WTC11 (cell line): ENCODE measurements at regions not wholly inside any gene's neighbourhood (a gene's known extent, or its start where the extent isn't known, plus 50 kb on each side); places are given as distances from the start of the nearest gene placed in this dataset.

Experiments
- ATAC-seq: fragments of 200-7000 bp; cut with Tn5 transposase; 2 replicates; pipeline ENCODE4 v1.10.0; 2021; ENCODE audit warnings: mild to moderate bottlenecking, moderate library complexity
- CTCF ChIA-PET: fragments of 300-600 bp; sonication (Branson Sonifier 250); formaldehyde crosslinking; loops from one replicate; lab custom pipeline; 2021; ENCODE audit warnings: antibody characterized with exemption; lab: Charles Lee
- POLR2A ChIA-PET: fragments of 350-600 bp; sonication (Branson Sonifier 250); formaldehyde crosslinking; loops from one replicate; lab custom pipeline; 2021; ENCODE audit warnings: antibody characterized with exemption; lab: Charles Lee
- DNase-seq: peaks from one replicate; pipeline ENCODE4 v3.0.0; 2021; ENCODE audit warnings: low spot score
- H3K27ac Mint-ChIP-seq: 2 replicates; pipeline ENCODE4 v1.8.0; 2021; ENCODE audit warnings: mixed read lengths
- H3K27me3 Mint-ChIP-seq: 2 replicates; pipeline ENCODE4 v1.8.0; 2021; ENCODE audit warnings: low read depth, mild to moderate bottlenecking, moderate library complexity, mixed read lengths
- H3K36me3 Mint-ChIP-seq: 2 replicates; pipeline ENCODE4 v1.8.0; 2021; ENCODE audit warnings: mixed read lengths
- H3K4me1 Mint-ChIP-seq: 2 replicates; pipeline ENCODE4 v1.8.0; 2022; ENCODE audit warnings: mixed read lengths
- H3K4me3 Mint-ChIP-seq: 2 replicates; pipeline ENCODE4 v1.8.0; 2021; ENCODE audit warnings: mild to moderate bottlenecking, moderate library complexity, mixed read lengths
- H3K9me3 Mint-ChIP-seq: 2 replicates; pipeline ENCODE4 v1.8.0; 2021; ENCODE audit warnings: mixed read lengths
- ATF1 ChIP-seq: sonication (generic); formaldehyde crosslinking; IDR thresholded peaks from 2 replicates; pipeline ENCODE4 v1.8.1; 2023; ENCODE audit warnings: mild to moderate bottlenecking, moderate library complexity, missing genetic modification reagents
- CREM ChIP-seq: sonication (generic); formaldehyde crosslinking; IDR thresholded peaks from 2 replicates; pipeline ENCODE4 v1.8.1; 2022; ENCODE audit warnings: mild to moderate bottlenecking, missing genetic modification reagents, moderate library complexity
- ELF4 ChIP-seq: sonication (generic); formaldehyde crosslinking; IDR thresholded peaks from 2 replicates; pipeline ENCODE4 v1.8.1; 2022; ENCODE audit warnings: low read depth, mild to moderate bottlenecking, moderate library complexity, missing genetic modification reagents
- ESRRA ChIP-seq: sonication (generic); formaldehyde crosslinking; IDR thresholded peaks from 2 replicates; pipeline ENCODE4 v1.8.1; 2022; ENCODE audit warnings: mild to moderate bottlenecking, missing genetic modification reagents, borderline replicate concordance
- FOXJ3 ChIP-seq: sonication (generic); formaldehyde crosslinking; IDR thresholded peaks from 2 replicates; pipeline ENCODE4 v1.9.0; 2021; ENCODE audit warnings: missing genetic modification reagents, mild to moderate bottlenecking, borderline replicate concordance
- FOXK1 ChIP-seq: sonication (generic); formaldehyde crosslinking; IDR thresholded peaks from 2 replicates; pipeline ENCODE4 v1.8.0; 2022; ENCODE audit warnings: mild to moderate bottlenecking, moderate library complexity, missing genetic modification reagents
- GABPB1 ChIP-seq: sonication (generic); formaldehyde crosslinking; IDR thresholded peaks from 2 replicates; pipeline ENCODE4 v1.8.1; 2023; ENCODE audit warnings: mild to moderate bottlenecking, missing genetic modification reagents
- JAZF1 ChIP-seq: fragments of 250-450 bp; sonication (Bioruptor Pico); IDR thresholded peaks from 2 replicates; pipeline ENCODE4 v1.9.0; 2021; ENCODE audit warnings: moderate library complexity, mild to moderate bottlenecking, inconsistent platforms
- KAT7 ChIP-seq: sonication (generic); formaldehyde crosslinking; IDR thresholded peaks from 2 replicates; pipeline ENCODE4 v1.8.1; 2023; ENCODE audit warnings: missing genetic modification reagents, mild to moderate bottlenecking, borderline replicate concordance
- NR2C2 ChIP-seq: sonication (generic); formaldehyde crosslinking; IDR thresholded peaks from 2 replicates; pipeline ENCODE4 v1.8.0; 2022; ENCODE audit warnings: mild to moderate bottlenecking, missing genetic modification reagents
- PRRX2 ChIP-seq: fragments of 250-450 bp; sonication (Bioruptor Pico); IDR thresholded peaks from 2 replicates; pipeline ENCODE4 v1.8.0; 2021; ENCODE audit warnings: mild to moderate bottlenecking
- SMAD3 ChIP-seq: sonication (generic); formaldehyde crosslinking; IDR thresholded peaks from 2 replicates; pipeline ENCODE4 v1.8.0; 2022; ENCODE audit warnings: missing genetic modification reagents, mild to moderate bottlenecking, borderline replicate concordance
- TEAD1 ChIP-seq: sonication (generic); formaldehyde crosslinking; IDR thresholded peaks from 2 replicates; pipeline ENCODE4 v1.8.0; 2022; ENCODE audit warnings: mild to moderate bottlenecking, missing genetic modification reagents
- TEAD4 ChIP-seq: sonication (generic); formaldehyde crosslinking; IDR thresholded peaks from 2 replicates; pipeline ENCODE4 v1.8.0; 2022; ENCODE audit warnings: mild to moderate bottlenecking, missing genetic modification reagents
- ZNF121 ChIP-seq: sonication (generic); formaldehyde crosslinking; IDR thresholded peaks from 2 replicates; pipeline ENCODE4 v1.8.0; 2023; ENCODE audit warnings: missing genetic modification reagents
- ZNF263 ChIP-seq: sonication (generic); formaldehyde crosslinking; IDR thresholded peaks from 2 replicates; pipeline ENCODE4 v1.8.1; 2022; ENCODE audit warnings: low read depth, mild to moderate bottlenecking, moderate library complexity, missing genetic modification reagents
- ZNF671 ChIP-seq: fragments of 250-450 bp; sonication (Bioruptor Pico); IDR thresholded peaks from 2 replicates; pipeline ENCODE4 v1.8.0; 2021; ENCODE audit warnings: mild to moderate bottlenecking
- TF ChIP-seq, protein P1 (sequence below): sonication (generic); formaldehyde crosslinking; IDR thresholded peaks from 2 replicates; pipeline ENCODE4 v1.8.0; 2023; ENCODE audit warnings: missing genetic modification reagents, mild to moderate bottlenecking, borderline replicate concordance
- TF ChIP-seq, protein P2 (sequence below): fragments of 200-600 bp; IDR thresholded peaks from 2 replicates; pipeline ENCODE4 v1.8.0; 2022; ENCODE audit warnings: antibody characterized with exemption
- TF ChIP-seq, protein P3 (sequence below): sonication (generic); formaldehyde crosslinking; IDR thresholded peaks from 2 replicates; pipeline ENCODE4 v1.8.1; 2023; ENCODE audit warnings: mild to moderate bottlenecking, missing genetic modification reagents, borderline replicate concordance
- TF ChIP-seq, protein P4 (sequence below): fragments of 250-450 bp; sonication (Bioruptor Pico); IDR thresholded peaks from 2 replicates; pipeline ENCODE4 v1.9.0; 2021; ENCODE audit warnings: mild to moderate bottlenecking
- TF ChIP-seq, protein P5 (sequence below): fragments of 250-450 bp; sonication (Bioruptor Pico); IDR thresholded peaks from 2 replicates; pipeline ENCODE4 v1.9.0; 2021; ENCODE audit warnings: mild to moderate bottlenecking, borderline replicate concordance

DNA sequence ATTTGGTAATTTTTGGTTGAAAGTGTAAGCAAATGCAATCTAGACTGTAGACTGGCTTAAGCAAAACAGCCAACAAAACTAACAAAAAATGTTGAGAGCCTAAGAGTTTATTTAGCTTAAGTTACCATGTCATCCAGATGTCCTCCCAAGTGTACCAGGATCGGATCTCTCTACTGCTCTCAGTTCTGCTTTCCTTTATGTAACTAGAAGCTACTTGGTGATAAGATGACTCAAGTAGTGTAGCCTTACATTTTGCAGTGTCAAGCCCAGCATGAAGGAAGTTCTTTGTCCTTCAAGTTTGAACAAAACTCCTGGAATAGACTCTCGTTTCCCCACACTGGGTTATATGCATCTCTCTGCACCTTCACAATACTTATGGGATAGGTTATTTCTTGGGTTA is 1500.0 kb downstream of the STIM2 start (continued):
- TF ChIP-seq, protein P1, sequence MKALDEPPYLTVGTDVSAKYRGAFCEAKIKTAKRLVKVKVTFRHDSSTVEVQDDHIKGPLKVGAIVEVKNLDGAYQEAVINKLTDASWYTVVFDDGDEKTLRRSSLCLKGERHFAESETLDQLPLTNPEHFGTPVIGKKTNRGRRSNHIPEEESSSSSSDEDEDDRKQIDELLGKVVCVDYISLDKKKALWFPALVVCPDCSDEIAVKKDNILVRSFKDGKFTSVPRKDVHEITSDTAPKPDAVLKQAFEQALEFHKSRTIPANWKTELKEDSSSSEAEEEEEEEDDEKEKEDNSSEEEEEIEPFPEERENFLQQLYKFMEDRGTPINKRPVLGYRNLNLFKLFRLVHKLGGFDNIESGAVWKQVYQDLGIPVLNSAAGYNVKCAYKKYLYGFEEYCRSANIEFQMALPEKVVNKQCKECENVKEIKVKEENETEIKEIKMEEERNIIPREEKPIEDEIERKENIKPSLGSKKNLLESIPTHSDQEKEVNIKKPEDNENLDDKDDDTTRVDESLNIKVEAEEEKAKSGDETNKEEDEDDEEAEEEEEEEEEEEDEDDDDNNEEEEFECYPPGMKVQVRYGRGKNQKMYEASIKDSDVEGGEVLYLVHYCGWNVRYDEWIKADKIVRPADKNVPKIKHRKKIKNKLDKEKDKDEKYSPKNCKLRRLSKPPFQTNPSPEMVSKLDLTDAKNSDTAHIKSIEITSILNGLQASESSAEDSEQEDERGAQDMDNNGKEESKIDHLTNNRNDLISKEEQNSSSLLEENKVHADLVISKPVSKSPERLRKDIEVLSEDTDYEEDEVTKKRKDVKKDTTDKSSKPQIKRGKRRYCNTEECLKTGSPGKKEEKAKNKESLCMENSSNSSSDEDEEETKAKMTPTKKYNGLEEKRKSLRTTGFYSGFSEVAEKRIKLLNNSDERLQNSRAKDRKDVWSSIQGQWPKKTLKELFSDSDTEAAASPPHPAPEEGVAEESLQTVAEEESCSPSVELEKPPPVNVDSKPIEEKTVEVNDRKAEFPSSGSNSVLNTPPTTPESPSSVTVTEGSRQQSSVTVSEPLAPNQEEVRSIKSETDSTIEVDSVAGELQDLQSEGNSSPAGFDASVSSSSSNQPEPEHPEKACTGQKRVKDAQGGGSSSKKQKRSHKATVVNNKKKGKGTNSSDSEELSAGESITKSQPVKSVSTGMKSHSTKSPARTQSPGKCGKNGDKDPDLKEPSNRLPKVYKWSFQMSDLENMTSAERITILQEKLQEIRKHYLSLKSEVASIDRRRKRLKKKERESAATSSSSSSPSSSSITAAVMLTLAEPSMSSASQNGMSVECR (CRISPR knock-in tag) = no peak
- TF ChIP-seq, protein P2, sequence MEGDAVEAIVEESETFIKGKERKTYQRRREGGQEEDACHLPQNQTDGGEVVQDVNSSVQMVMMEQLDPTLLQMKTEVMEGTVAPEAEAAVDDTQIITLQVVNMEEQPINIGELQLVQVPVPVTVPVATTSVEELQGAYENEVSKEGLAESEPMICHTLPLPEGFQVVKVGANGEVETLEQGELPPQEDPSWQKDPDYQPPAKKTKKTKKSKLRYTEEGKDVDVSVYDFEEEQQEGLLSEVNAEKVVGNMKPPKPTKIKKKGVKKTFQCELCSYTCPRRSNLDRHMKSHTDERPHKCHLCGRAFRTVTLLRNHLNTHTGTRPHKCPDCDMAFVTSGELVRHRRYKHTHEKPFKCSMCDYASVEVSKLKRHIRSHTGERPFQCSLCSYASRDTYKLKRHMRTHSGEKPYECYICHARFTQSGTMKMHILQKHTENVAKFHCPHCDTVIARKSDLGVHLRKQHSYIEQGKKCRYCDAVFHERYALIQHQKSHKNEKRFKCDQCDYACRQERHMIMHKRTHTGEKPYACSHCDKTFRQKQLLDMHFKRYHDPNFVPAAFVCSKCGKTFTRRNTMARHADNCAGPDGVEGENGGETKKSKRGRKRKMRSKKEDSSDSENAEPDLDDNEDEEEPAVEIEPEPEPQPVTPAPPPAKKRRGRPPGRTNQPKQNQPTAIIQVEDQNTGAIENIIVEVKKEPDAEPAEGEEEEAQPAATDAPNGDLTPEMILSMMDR = no peak
- TF ChIP-seq PRRX2 (CRISPR knock-in tag) = no peak
- TF ChIP-seq TEAD4 = no peak
- TF ChIP-seq KAT7 (CRISPR knock-in tag) = no peak
- no peak for TF ChIP-seq ZNF671 (CRISPR knock-in tag)
- TF ChIP-seq ESRRA (CRISPR knock-in tag) = no peak
- TF ChIP-seq NR2C2 (CRISPR knock-in tag) = no peak
- TF ChIP-seq JAZF1 = no peak
- TF ChIP-seq ATF1 = no peak
- TF ChIP-seq FOXK1 (CRISPR knock-in tag) = no peak
- no peak for TF ChIP-seq GABPB1 (CRISPR knock-in tag)

DNA sequence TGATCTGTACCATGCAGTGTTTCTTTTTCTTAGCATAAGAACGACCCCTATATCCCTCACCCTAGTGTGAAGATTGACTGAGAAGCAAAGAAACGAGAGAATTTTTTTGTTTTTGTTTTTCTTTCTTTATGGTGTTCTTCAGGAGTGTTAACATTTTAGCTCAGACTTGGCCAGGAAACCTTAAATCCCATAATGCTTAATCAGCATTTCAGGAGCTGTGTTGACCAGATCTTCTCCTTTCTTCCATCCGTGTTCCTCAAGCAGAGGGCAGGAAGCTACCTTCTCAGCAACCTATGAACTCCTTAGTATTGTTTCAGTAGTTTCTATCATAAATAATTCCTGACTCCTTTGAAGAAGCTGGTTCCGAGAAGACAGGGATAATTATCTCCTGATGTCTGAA is 1501.5 kb downstream of the STIM2 start:
- peaks cover 7% of the 10 kb centered on the region for H3K4me1 Mint-ChIP-seq
- H3K4me3 Mint-ChIP-seq = no peak overlapping the region
- no peak for DNase-seq
- H3K9me3 Mint-ChIP-seq = no peaks in the 10 kb centered on the region
- POLR2A ChIA-PET = no interaction called here
- H3K36me3 Mint-ChIP-seq = no peaks in the 10 kb centered on the region
- no peaks in the 10 kb centered on the region for H3K27me3 Mint-ChIP-seq
- no peak for ATAC-seq
- H3K27ac Mint-ChIP-seq = no peak overlapping the region
- CTCF ChIA-PET = no interaction called here
- no peak for TF ChIP-seq ZNF263 (CRISPR knock-in tag)
- no peak for TF ChIP-seq ATF1
- TF ChIP-seq PRRX2 (CRISPR knock-in tag) = no peak
- TF ChIP-seq, protein P3, sequence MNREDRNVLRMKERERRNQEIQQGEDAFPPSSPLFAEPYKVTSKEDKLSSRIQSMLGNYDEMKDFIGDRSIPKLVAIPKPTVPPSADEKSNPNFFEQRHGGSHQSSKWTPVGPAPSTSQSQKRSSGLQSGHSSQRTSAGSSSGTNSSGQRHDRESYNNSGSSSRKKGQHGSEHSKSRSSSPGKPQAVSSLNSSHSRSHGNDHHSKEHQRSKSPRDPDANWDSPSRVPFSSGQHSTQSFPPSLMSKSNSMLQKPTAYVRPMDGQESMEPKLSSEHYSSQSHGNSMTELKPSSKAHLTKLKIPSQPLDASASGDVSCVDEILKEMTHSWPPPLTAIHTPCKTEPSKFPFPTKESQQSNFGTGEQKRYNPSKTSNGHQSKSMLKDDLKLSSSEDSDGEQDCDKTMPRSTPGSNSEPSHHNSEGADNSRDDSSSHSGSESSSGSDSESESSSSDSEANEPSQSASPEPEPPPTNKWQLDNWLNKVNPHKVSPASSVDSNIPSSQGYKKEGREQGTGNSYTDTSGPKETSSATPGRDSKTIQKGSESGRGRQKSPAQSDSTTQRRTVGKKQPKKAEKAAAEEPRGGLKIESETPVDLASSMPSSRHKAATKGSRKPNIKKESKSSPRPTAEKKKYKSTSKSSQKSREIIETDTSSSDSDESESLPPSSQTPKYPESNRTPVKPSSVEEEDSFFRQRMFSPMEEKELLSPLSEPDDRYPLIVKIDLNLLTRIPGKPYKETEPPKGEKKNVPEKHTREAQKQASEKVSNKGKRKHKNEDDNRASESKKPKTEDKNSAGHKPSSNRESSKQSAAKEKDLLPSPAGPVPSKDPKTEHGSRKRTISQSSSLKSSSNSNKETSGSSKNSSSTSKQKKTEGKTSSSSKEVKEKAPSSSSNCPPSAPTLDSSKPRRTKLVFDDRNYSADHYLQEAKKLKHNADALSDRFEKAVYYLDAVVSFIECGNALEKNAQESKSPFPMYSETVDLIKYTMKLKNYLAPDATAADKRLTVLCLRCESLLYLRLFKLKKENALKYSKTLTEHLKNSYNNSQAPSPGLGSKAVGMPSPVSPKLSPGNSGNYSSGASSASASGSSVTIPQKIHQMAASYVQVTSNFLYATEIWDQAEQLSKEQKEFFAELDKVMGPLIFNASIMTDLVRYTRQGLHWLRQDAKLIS (CRISPR knock-in tag) = no peak
- TF ChIP-seq, protein P4, sequence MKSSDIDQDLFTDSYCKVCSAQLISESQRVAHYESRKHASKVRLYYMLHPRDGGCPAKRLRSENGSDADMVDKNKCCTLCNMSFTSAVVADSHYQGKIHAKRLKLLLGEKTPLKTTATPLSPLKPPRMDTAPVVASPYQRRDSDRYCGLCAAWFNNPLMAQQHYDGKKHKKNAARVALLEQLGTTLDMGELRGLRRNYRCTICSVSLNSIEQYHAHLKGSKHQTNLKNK (CRISPR knock-in tag) = no peak
- TF ChIP-seq ELF4 (CRISPR knock-in tag) = no peak
- no peak for TF ChIP-seq CREM (CRISPR knock-in tag)
- TF ChIP-seq, protein P5, sequence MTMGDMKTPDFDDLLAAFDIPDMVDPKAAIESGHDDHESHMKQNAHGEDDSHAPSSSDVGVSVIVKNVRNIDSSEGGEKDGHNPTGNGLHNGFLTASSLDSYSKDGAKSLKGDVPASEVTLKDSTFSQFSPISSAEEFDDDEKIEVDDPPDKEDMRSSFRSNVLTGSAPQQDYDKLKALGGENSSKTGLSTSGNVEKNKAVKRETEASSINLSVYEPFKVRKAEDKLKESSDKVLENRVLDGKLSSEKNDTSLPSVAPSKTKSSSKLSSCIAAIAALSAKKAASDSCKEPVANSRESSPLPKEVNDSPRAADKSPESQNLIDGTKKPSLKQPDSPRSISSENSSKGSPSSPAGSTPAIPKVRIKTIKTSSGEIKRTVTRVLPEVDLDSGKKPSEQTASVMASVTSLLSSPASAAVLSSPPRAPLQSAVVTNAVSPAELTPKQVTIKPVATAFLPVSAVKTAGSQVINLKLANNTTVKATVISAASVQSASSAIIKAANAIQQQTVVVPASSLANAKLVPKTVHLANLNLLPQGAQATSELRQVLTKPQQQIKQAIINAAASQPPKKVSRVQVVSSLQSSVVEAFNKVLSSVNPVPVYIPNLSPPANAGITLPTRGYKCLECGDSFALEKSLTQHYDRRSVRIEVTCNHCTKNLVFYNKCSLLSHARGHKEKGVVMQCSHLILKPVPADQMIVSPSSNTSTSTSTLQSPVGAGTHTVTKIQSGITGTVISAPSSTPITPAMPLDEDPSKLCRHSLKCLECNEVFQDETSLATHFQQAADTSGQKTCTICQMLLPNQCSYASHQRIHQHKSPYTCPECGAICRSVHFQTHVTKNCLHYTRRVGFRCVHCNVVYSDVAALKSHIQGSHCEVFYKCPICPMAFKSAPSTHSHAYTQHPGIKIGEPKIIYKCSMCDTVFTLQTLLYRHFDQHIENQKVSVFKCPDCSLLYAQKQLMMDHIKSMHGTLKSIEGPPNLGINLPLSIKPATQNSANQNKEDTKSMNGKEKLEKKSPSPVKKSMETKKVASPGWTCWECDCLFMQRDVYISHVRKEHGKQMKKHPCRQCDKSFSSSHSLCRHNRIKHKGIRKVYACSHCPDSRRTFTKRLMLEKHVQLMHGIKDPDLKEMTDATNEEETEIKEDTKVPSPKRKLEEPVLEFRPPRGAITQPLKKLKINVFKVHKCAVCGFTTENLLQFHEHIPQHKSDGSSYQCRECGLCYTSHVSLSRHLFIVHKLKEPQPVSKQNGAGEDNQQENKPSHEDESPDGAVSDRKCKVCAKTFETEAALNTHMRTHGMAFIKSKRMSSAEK = no peak
- no peak for TF ChIP-seq TEAD1 (CRISPR knock-in tag)
- TF ChIP-seq ESRRA (CRISPR knock-in tag) = no peak
- no peak for TF ChIP-seq FOXJ3 (CRISPR knock-in tag)
- no peak for TF ChIP-seq SMAD3 (CRISPR knock-in tag)
- no peak for TF ChIP-seq ZNF121 (CRISPR knock-in tag)
